NOMO-1 treated with DMSO at 0.1 percent for 48 hours (cell line): ENCODE measurements at regions not wholly inside any gene's neighbourhood (a gene's known extent, or its start where the extent isn't known, plus 50 kb on each side); places are given as distances from the start of the nearest gene placed in this dataset.
"Not testable (repeated sequence)": the region's sequence is repeated elsewhere in the genome, so short reads cannot be mapped to it uniquely, and the experiment has no call there.

Source experiments
- DNase-seq: peaks from one replicate; lab custom pipeline; 2025; ENCODE audit not compliant: unreplicated experiment; lab: John Stamatoyannopoulos, UW

- DNase-seq = no peak
Observed at GRCh38 chr22:26914519-26915185, 257.3 kb downstream of the MIAT start.

- DNase-seq = no peak
Observed at GRCh38 chr22:26916236-26916635, 258.8 kb downstream of the MIAT start.

GRCh38 chr22:26918226-26918625 lies 260.8 kb downstream of the MIAT start:
- no peak for DNase-seq

- no peak for DNase-seq
Observed at GRCh38 chr22:26921726-26922125, 264.3 kb downstream of the MIAT start.

GRCh38 chr22:26922806-26923205 lies 265.4 kb downstream of the MIAT start:
- DNase-seq = no peak

GRCh38 chr22:26923531-26923930 lies 266.1 kb downstream of the MIAT start:
- DNase-seq = no peak

GRCh38 chr22:26927821-26928220 lies 270.4 kb downstream of the MIAT start:
- DNase-seq = no peak

GRCh38 chr22:26931471-26931870 lies 274.1 kb downstream of the MIAT start:
- no peak for DNase-seq

GRCh38 chr22:26933105-26933590 lies 275.8 kb downstream of the MIAT start:
- no peak for DNase-seq

- DNase-seq = no peak
Observed at GRCh38 chr22:26937213-26937612, 279.8 kb downstream of the MIAT start.

GRCh38 chr22:26939466-26939865 lies 282.1 kb downstream of the MIAT start:
- no peak for DNase-seq

GRCh38 chr22:26941896-26942636 lies 284.7 kb downstream of the MIAT start:
- DNase-seq = no peak

GRCh38 chr22:26942637-26942957 lies 285.2 kb downstream of the MIAT start:
- DNase-seq = no peak

- DNase-seq = no peak
Observed at GRCh38 chr22:26945565-26945964, 288.2 kb downstream of the MIAT start.

GRCh38 chr22:26949193-26949592 lies 291.8 kb downstream of the MIAT start:
- DNase-seq = peak; percentile 1

GRCh38 chr22:26951139-26951538 lies 293.8 kb downstream of the MIAT start:
- DNase-seq = not testable (repeated sequence)

GRCh38 chr22:26952004-26952403 lies 294.6 kb downstream of the MIAT start:
- DNase-seq = no peak

GRCh38 chr22:26952451-26953011 lies 295.1 kb downstream of the MIAT start:
- no peak for DNase-seq

- DNase-seq = no peak
Observed at GRCh38 chr22:26953012-26953883, 295.9 kb downstream of the MIAT start.

GRCh38 chr22:26956371-26956770 lies 299.0 kb downstream of the MIAT start:
- DNase-seq = no peak

GRCh38 chr22:26957176-26957575 lies 299.8 kb downstream of the MIAT start:
- DNase-seq = no peak
